Stimulated activated CD4-positive, alpha-beta T cell treated with anti-CD3 and anti-CD28 coated beads, TNF-alpha, amount 100 ng/mL, for 4 hours (primary cell): ENCODE measurements at regions not wholly inside any gene's neighbourhood (a gene's known extent, or its start where the extent isn't known, plus 50 kb on each side); places are given as distances from the start of the nearest gene placed in this dataset.

Experiments
- DNase-seq, 3 experiments: peaks; one replicate each; pipeline ENCODE4 v3.0.0-alpha.2; 2020; ENCODE audit warnings: low read depth in 3 of 3

- no peak for DNase-seq
Observed at GRCh38 chr2:185384822-185385560, 353.6 kb upstream of the FSIP2 start.

GRCh38 chr2:185388226-185388625, 350.4 kb upstream of the FSIP2 start:
- no peak for DNase-seq

- no peak for DNase-seq
Observed at GRCh38 chr2:185391543-185391942, 347.1 kb upstream of the FSIP2 start.

- DNase-seq: no peak
Observed at GRCh38 chr2:185393091-185393490, 345.5 kb upstream of the FSIP2 start.

- DNase-seq: no peak
Observed at GRCh38 chr2:185402474-185402873, 336.1 kb upstream of the FSIP2 start.

GRCh38 chr2:185404578-185404977, 334.0 kb upstream of the FSIP2 start:
- DNase-seq: no peak

- DNase-seq: no peak
Observed at GRCh38 chr2:185417111-185417510, 321.5 kb upstream of the FSIP2 start.

GRCh38 chr2:185417688-185418087, 320.9 kb upstream of the FSIP2 start:
- DNase-seq: no peak

- DNase-seq: peak in 1 of 3 experiments; percentile 2
Observed at GRCh38 chr2:185424958-185425629, 313.5 kb upstream of the FSIP2 start.

- DNase-seq: no peak
Observed at GRCh38 chr2:185428000-185428399, 310.6 kb upstream of the FSIP2 start.

- no peak for DNase-seq
Observed at GRCh38 chr2:185433824-185434223, 304.8 kb upstream of the FSIP2 start.

- no peak for DNase-seq
Observed at GRCh38 chr2:185436787-185437372, 301.7 kb upstream of the FSIP2 start.

GRCh38 chr2:185441486-185442005, 297.1 kb upstream of the FSIP2 start:
- DNase-seq: no peak

GRCh38 chr2:185456517-185456916, 282.1 kb upstream of the FSIP2 start:
- DNase-seq: no peak

- no peak for DNase-seq
Observed at GRCh38 chr2:185463481-185463880, 275.1 kb upstream of the FSIP2 start.

- DNase-seq: no peak
Observed at GRCh38 chr2:185466915-185467314, 271.7 kb upstream of the FSIP2 start.

GRCh38 chr2:185471441-185471840, 267.2 kb upstream of the FSIP2 start:
- no peak for DNase-seq

- no peak for DNase-seq
Observed at GRCh38 chr2:185472574-185472973, 266.0 kb upstream of the FSIP2 start.

GRCh38 chr2:185473838-185474237, 264.8 kb upstream of the FSIP2 start:
- no peak for DNase-seq

GRCh38 chr2:185475914-185476313, 262.7 kb upstream of the FSIP2 start:
- DNase-seq: no peak

GRCh38 chr2:185477452-185477851, 261.2 kb upstream of the FSIP2 start:
- no peak for DNase-seq

GRCh38 chr2:185484602-185485001, 254.0 kb upstream of the FSIP2 start:
- no peak for DNase-seq

- no peak for DNase-seq
Observed at GRCh38 chr2:185502351-185502750, 236.3 kb upstream of the FSIP2 start.
